PFSK-1 (cell line): ENCODE measurements at regions not wholly inside any gene's neighbourhood (a gene's known extent, or its start where the extent isn't known, plus 50 kb on each side); places are given as distances from the start of the nearest gene placed in this dataset.

ENCODE experiments used
- FOXP2 ChIP-seq: optimal IDR thresholded peaks from 2 replicates; pipeline ENCODE3; 2011; ENCODE audit warnings: borderline replicate concordance, control low read depth, inconsistent platforms; ENCODE audit not compliant: insufficient read depth; ENCODE audit errors: extremely low read length, extremely low read depth
- POLR2AphosphoS5 ChIP-seq: IDR thresholded peaks from 2 replicates; pipeline ENCODE4 v1.6.1; 2012; ENCODE audit warnings: low read depth, mild to moderate bottlenecking, control low read depth, low read length, moderate library complexity
- REST ChIP-seq, 2 experiments: IDR thresholded peaks; 2 replicates each; pipeline versions ENCODE4 v1.6.1 to v1.8.0; 2011 to 2012; ENCODE audit warnings: low read depth in 2 of 2, low read length in 2 of 2, control low read depth in 1 of 2, inconsistent platforms in 1 of 2, mild to moderate bottlenecking in 1 of 2, moderate library complexity in 1 of 2; ENCODE audit not compliant: insufficient read depth in 1 of 2
- SIN3A ChIP-seq: IDR thresholded peaks from 2 replicates; pipeline ENCODE4 v1.6.1; 2012; ENCODE audit warnings: mild to moderate bottlenecking, low read length, moderate library complexity, borderline replicate concordance; ENCODE audit not compliant: insufficient read depth
- TAF1 ChIP-seq: IDR thresholded peaks from 2 replicates; pipeline ENCODE4 v1.6.1; 2012; ENCODE audit warnings: low read length, control low read depth, borderline replicate concordance; ENCODE audit not compliant: insufficient read depth

GRCh38 chr22:47854680-47855079 lies 1092.2 kb downstream of the TBC1D22A start:
- TF ChIP-seq REST (IDR thresholded peaks at IDR 0.05; ENCODE audit: insufficient read depth in 1 of 2, low read depth in 2 of 2, low read length in 2 of 2) (no peak), SIN3A (no peak), POLR2AphosphoS5 (no peak), TAF1 (no peak), FOXP2 (no peak)
